Activated CD4-positive, alpha-beta T cell treated with anti-CD3 and anti-CD28 coated beads for 36 hours (primary cell): ENCODE measurements at regions not wholly inside any gene's neighbourhood (a gene's known extent, or its start where the extent isn't known, plus 50 kb on each side); places are given as distances from the start of the nearest gene placed in this dataset.

Experiments
- ATAC-seq: fragments of 200-7000 bp; cut with Tn5 transposase; one replicate; pipeline ENCODE4 v1.10.0; 2021; ENCODE audit warnings: mild to moderate bottlenecking, moderate library complexity
- CTCF ChIA-PET: fragments of 350-600 bp; sonication (Branson Sonifier 250); formaldehyde crosslinking; loops from one replicate; lab custom pipeline; 2021; ENCODE audit warnings: antibody characterized with exemption; lab: Charles Lee
- POLR2A ChIA-PET: fragments of 350-600 bp; sonication (Branson Sonifier 250); formaldehyde crosslinking; loops from one replicate; lab custom pipeline; 2021; ENCODE audit warnings: antibody characterized with exemption, inconsistent platforms; lab: Charles Lee
- DNase-seq: peaks from one replicate; pipeline ENCODE4 v3.0.0-alpha.2; 2020
- H3K27ac Mint-ChIP-seq: one replicate; pipeline ENCODE4 v1.8.0; 2021; ENCODE audit warnings: mixed read lengths
- H3K27me3 Mint-ChIP-seq: one replicate; pipeline ENCODE4 v1.8.0; 2021; ENCODE audit warnings: mixed read lengths
- H3K36me3 Mint-ChIP-seq: one replicate; pipeline ENCODE4 v1.8.0; 2021; ENCODE audit warnings: low read depth, mixed read lengths
- H3K4me1 Mint-ChIP-seq: one replicate; pipeline ENCODE4 v1.8.0; 2021; ENCODE audit warnings: mixed read lengths
- H3K4me3 Mint-ChIP-seq: one replicate; pipeline ENCODE4 v1.8.0; 2021; ENCODE audit warnings: mild to moderate bottlenecking, moderate library complexity, mixed read lengths
- H3K9me3 Mint-ChIP-seq: one replicate; pipeline ENCODE4 v1.8.0; 2021; ENCODE audit warnings: low read depth, mixed read lengths
- intact Hi-C, 2 experiments: fragments of 100-400 bp; cut with DNase I in 1 of 2; cut with micrococcal nuclease in 1 of 2; formaldehyde crosslinking; loops; one replicate each; pipeline versions ENCODE4 v1.14.2 to v1.15.1; 2022 to 2024; cut with DNase I, micrococcal nuclease

- no peak overlapping the region for H3K27ac Mint-ChIP-seq
- H3K36me3 Mint-ChIP-seq = no peaks in the 10 kb centered on the region
- DNase-seq (no peak), ATAC-seq (no peak)
- POLR2A ChIA-PET = no interaction called here
- H3K4me3 Mint-ChIP-seq = no peak overlapping the region
- no peaks in the 10 kb centered on the region for H3K27me3 Mint-ChIP-seq
- CTCF ChIA-PET = interaction anchor here (0.5 kb wide), 1 partner anchor 178 kb away, joined by 3 read pairs; no protein-coding TSS in a partner anchor
- intact Hi-C loops = no loop called here
- no peaks in the 10 kb centered on the region for H3K9me3 Mint-ChIP-seq
- H3K4me1 Mint-ChIP-seq = no peaks in the 10 kb centered on the region
Observed at GRCh38 chr18:51802569-51803428, 537.2 kb upstream of the DCC start.

GRCh38 chr18:51807336-51807735, 532.7 kb upstream of the DCC start:
- DNase-seq (no peak), ATAC-seq (no peak)
- Mint-ChIP-seq H3K9me3 (no peaks in the 10 kb centered on the region), H3K27me3 (peaks cover 5% of the 10 kb centered on the region), H3K36me3 (no peaks in the 10 kb centered on the region), H3K4me1 (no peaks in the 10 kb centered on the region), H3K4me3 (no peak overlapping the region), H3K27ac (no peak overlapping the region)
- intact Hi-C loops = no loop called here
- ChIA-PET POLR2A (no interaction called here), CTCF (no interaction called here)

GRCh38 chr18:51811883-51812282, 528.1 kb upstream of the DCC start:
- CTCF ChIA-PET = no interaction called here
- Mint-ChIP-seq H3K4me3 (no peak overlapping the region), H3K36me3 (no peaks in the 10 kb centered on the region), H3K27ac (no peak overlapping the region), H3K27me3 (peaks cover 5% of the 10 kb centered on the region), H3K9me3 (no peaks in the 10 kb centered on the region), H3K4me1 (no peaks in the 10 kb centered on the region)
- no peak for DNase-seq
- POLR2A ChIA-PET = no interaction called here
- intact Hi-C loops = no loop called here
- ATAC-seq = no peak

- ChIA-PET CTCF (interaction anchor here (0.7 kb wide), 1 partner anchor 424 kb away, joined by 3 read pairs; no protein-coding TSS in a partner anchor), POLR2A (no interaction called here)
- no peaks in the 10 kb centered on the region for H3K9me3 Mint-ChIP-seq
- peaks cover 5% of the 10 kb centered on the region for H3K27me3 Mint-ChIP-seq
- no peak overlapping the region for H3K4me3 Mint-ChIP-seq
- no peaks in the 10 kb centered on the region for H3K36me3 Mint-ChIP-seq
- no peaks in the 10 kb centered on the region for H3K4me1 Mint-ChIP-seq
- H3K27ac Mint-ChIP-seq = no peak overlapping the region
- intact Hi-C loops = no loop called here
- ATAC-seq (no peak), DNase-seq (no peak)
Observed at GRCh38 chr18:51813740-51814139, 526.3 kb upstream of the DCC start.

GRCh38 chr18:51821610-51822009, 518.4 kb upstream of the DCC start:
- intact Hi-C loops = no loop called here
- Mint-ChIP-seq H3K9me3 (no peaks in the 10 kb centered on the region), H3K27me3 (no peaks in the 10 kb centered on the region), H3K4me3 (no peak overlapping the region), H3K4me1 (no peaks in the 10 kb centered on the region), H3K27ac (no peak overlapping the region), H3K36me3 (no peaks in the 10 kb centered on the region)
- ChIA-PET CTCF (interaction anchor here (0.8 kb wide), 1 partner anchor 21 kb away, joined by 3 read pairs; no protein-coding TSS in a partner anchor), POLR2A (no interaction called here)
- no peak for DNase-seq
- no peak for ATAC-seq

- peaks cover 3% of the 10 kb centered on the region for H3K9me3 Mint-ChIP-seq
- ChIA-PET POLR2A (no interaction called here), CTCF (no interaction called here)
- H3K36me3 Mint-ChIP-seq = no peaks in the 10 kb centered on the region
- intact Hi-C loops = no loop called here
- DNase-seq (no peak), ATAC-seq (no peak)
- H3K4me3 Mint-ChIP-seq = no peak overlapping the region
- no peaks in the 10 kb centered on the region for H3K4me1 Mint-ChIP-seq
- H3K27ac Mint-ChIP-seq = no peak overlapping the region
- H3K27me3 Mint-ChIP-seq = no peaks in the 10 kb centered on the region
Observed at GRCh38 chr18:51824746-51825145, 515.3 kb upstream of the DCC start.

- ChIA-PET CTCF (no interaction called here), POLR2A (no interaction called here)
- DNase-seq = no peak
- Mint-ChIP-seq H3K27me3 (no peaks in the 10 kb centered on the region), H3K27ac (no peak overlapping the region), H3K9me3 (peaks cover 2% of the 10 kb centered on the region), H3K36me3 (no peaks in the 10 kb centered on the region), H3K4me3 (no peak overlapping the region), H3K4me1 (no peaks in the 10 kb centered on the region)
- intact Hi-C loops = no loop called here
- ATAC-seq = no peak
Observed at GRCh38 chr18:51833850-51834249, 506.1 kb upstream of the DCC start.

- POLR2A ChIA-PET = no interaction called here
- no peak for ATAC-seq
- Mint-ChIP-seq H3K4me3 (no peak overlapping the region), H3K27ac (no peak overlapping the region), H3K4me1 (no peaks in the 10 kb centered on the region), H3K36me3 (no peaks in the 10 kb centered on the region), H3K9me3 (peaks cover 4% of the 10 kb centered on the region), H3K27me3 (no peaks in the 10 kb centered on the region)
- no peak for DNase-seq
- CTCF ChIA-PET = no interaction called here
- intact Hi-C loops = no loop called here
Observed at GRCh38 chr18:51848702-51849101, 491.3 kb upstream of the DCC start.

GRCh38 chr18:51852681-51853080, 487.3 kb upstream of the DCC start:
- no peak overlapping the region for H3K27ac Mint-ChIP-seq
- no peak overlapping the region for H3K4me3 Mint-ChIP-seq
- H3K27me3 Mint-ChIP-seq = no peaks in the 10 kb centered on the region
- H3K9me3 Mint-ChIP-seq = no peaks in the 10 kb centered on the region
- no peaks in the 10 kb centered on the region for H3K36me3 Mint-ChIP-seq
- DNase-seq (no peak), ATAC-seq (no peak)
- intact Hi-C loops = no loop called here
- CTCF ChIA-PET = no interaction called here
- H3K4me1 Mint-ChIP-seq = no peaks in the 10 kb centered on the region
- POLR2A ChIA-PET = no interaction called here

- Mint-ChIP-seq H3K9me3 (no peaks in the 10 kb centered on the region), H3K4me3 (no peak overlapping the region), H3K27ac (no peak overlapping the region), H3K4me1 (no peaks in the 10 kb centered on the region), H3K36me3 (no peaks in the 10 kb centered on the region), H3K27me3 (no peaks in the 10 kb centered on the region)
- ATAC-seq (no peak), DNase-seq (no peak)
- CTCF ChIA-PET = interaction anchor here (0.6 kb wide), 1 partner anchor 7 kb away, joined by 3 read pairs; no protein-coding TSS in a partner anchor
- intact Hi-C loops = no loop called here
- POLR2A ChIA-PET = no interaction called here
Observed at GRCh38 chr18:51857989-51858388, 482.0 kb upstream of the DCC start.

- DNase-seq (no peak), ATAC-seq (no peak)
- no peaks in the 10 kb centered on the region for H3K36me3 Mint-ChIP-seq
- no peaks in the 10 kb centered on the region for H3K9me3 Mint-ChIP-seq
- H3K4me3 Mint-ChIP-seq = no peak overlapping the region
- intact Hi-C loops = no loop called here
- no peaks in the 10 kb centered on the region for H3K27me3 Mint-ChIP-seq
- CTCF ChIA-PET = no interaction called here
- no peaks in the 10 kb centered on the region for H3K4me1 Mint-ChIP-seq
- H3K27ac Mint-ChIP-seq = no peak overlapping the region
- POLR2A ChIA-PET = no interaction called here
Observed at GRCh38 chr18:51861046-51861445, 479.0 kb upstream of the DCC start.

- no peak for ATAC-seq
- intact Hi-C loops = no loop called here
- CTCF ChIA-PET = no interaction called here
- POLR2A ChIA-PET = no interaction called here
- Mint-ChIP-seq H3K27me3 (no peaks in the 10 kb centered on the region), H3K9me3 (peaks cover 2% of the 10 kb centered on the region), H3K27ac (no peak overlapping the region), H3K36me3 (no peaks in the 10 kb centered on the region), H3K4me1 (no peaks in the 10 kb centered on the region), H3K4me3 (no peak overlapping the region)
- no peak for DNase-seq
Observed at GRCh38 chr18:51862051-51862715, 477.8 kb upstream of the DCC start.
